SK-N-SH (cell line): ENCODE measurements at regions not wholly inside any gene's neighbourhood (a gene's known extent, or its start where the extent isn't known, plus 50 kb on each side); places are given as distances from the start of the nearest gene placed in this dataset.

Experiments
- CTCF ChIA-PET: fragments of 300-600, 350-600 bp; formaldehyde crosslinking; extraction: SDS; loops from one replicate; lab custom pipeline; 2021; lab: Yijun Ruan, JAX
- POLR2A ChIA-PET: fragments of 350-600 bp; sonication (Branson Sonifier 250); formaldehyde crosslinking; extraction: SDS; loops from one replicate; lab custom pipeline; 2020; ENCODE audit warnings: antibody characterized with exemption, inconsistent platforms; lab: Yijun Ruan, JAX
- DNase-seq: peaks from one replicate; pipeline ENCODE4 v3.0.0; 2012
- H2AFZ ChIP-seq: fragments of 200-600 bp; sonication (generic); 2 replicates; pipeline ENCODE4 v1.8.1; 2016; ENCODE audit warnings: antibody characterized with exemption, mild to moderate bottlenecking, low read depth
- H3F3A ChIP-seq: fragments of 200-600 bp; sonication (generic); replicated peaks from 2 replicates; pipeline ENCODE3; 2016; ENCODE audit warnings: antibody characterized with exemption, mild to moderate bottlenecking; ENCODE audit not compliant: insufficient read depth
- H3K27ac ChIP-seq, 2 experiments: fragments of 200-500 bp in 1 of 2; fragments of 200-600 bp in 1 of 2; sonication (Bioruptor generic) in 1 of 2; sonication (generic), shearing (Covaris generic) in 1 of 2; 2 replicates each; pipeline versions ENCODE4 v1.5.1 to v1.6.1; 2014 to 2016; ENCODE audit warnings: low read depth in 2 of 2, inconsistent platforms in 1 of 2, low read length in 1 of 2, mild to moderate bottlenecking in 1 of 2, mixed read lengths in 1 of 2
- H3K27me3 ChIP-seq: fragments of 200-600 bp; sonication (generic), shearing (Covaris generic); 2 replicates; pipeline ENCODE4 v1.6.1; 2016; ENCODE audit warnings: mixed run types; ENCODE audit not compliant: insufficient read depth
- H3K36me3 ChIP-seq, 2 experiments: fragments of 200-500 bp in 1 of 2; fragments of 200-600 bp in 1 of 2; sonication (Bioruptor generic) in 1 of 2; sonication (generic) in 1 of 2; replicated peaks in 1 of 2; 2 replicates each; pipeline versions ENCODE3 to v1.5.1; 2014 to 2016; ENCODE audit warnings: low read length in 1 of 2, mild to moderate bottlenecking in 1 of 2; ENCODE audit not compliant: insufficient read depth in 2 of 2, control insufficient read depth in 1 of 2
- H3K4me1 ChIP-seq, 2 experiments: fragments of 200-500 bp in 1 of 2; fragments of 200-600 bp in 1 of 2; sonication (Bioruptor generic) in 1 of 2; sonication (generic), shearing (Covaris generic) in 1 of 2; 2 replicates each; pipeline versions ENCODE4 v1.5.1 to v1.6.1; 2014 to 2016; ENCODE audit warnings: low read depth in 1 of 2, low read length in 1 of 2, mixed run types in 1 of 2; ENCODE audit not compliant: insufficient read depth in 2 of 2, control insufficient read depth in 1 of 2
- H3K4me2 ChIP-seq: fragments of 200-600 bp; sonication (generic), shearing (Covaris generic); 2 replicates; pipeline ENCODE4 v1.6.1; 2017; ENCODE audit warnings: mixed run types
- H3K4me3 ChIP-seq, 2 experiments: fragments of 200-500 bp in 1 of 2; fragments of 200-600 bp in 1 of 2; sonication (Bioruptor generic) in 1 of 2; sonication (generic), shearing (Covaris generic) in 1 of 2; 2 replicates each; pipeline versions ENCODE4 v1.5.1 to v1.8.1; 2014 to 2016; ENCODE audit warnings: low read depth in 2 of 2, inconsistent platforms in 1 of 2, low read length in 1 of 2, mild to moderate bottlenecking in 1 of 2, mixed read lengths in 1 of 2, moderate library complexity in 1 of 2
- H3K79me2 ChIP-seq: fragments of 200-600 bp; sonication (generic); 2 replicates; pipeline ENCODE4 v1.8.1; 2017; ENCODE audit warnings: mild to moderate bottlenecking; ENCODE audit not compliant: insufficient read depth
- H3K9ac ChIP-seq: fragments of 200-600 bp; sonication (generic); 2 replicates; pipeline ENCODE4 v1.6.1; 2017; ENCODE audit warnings: mixed run types
- H3K9me2 ChIP-seq: fragments of 200-600 bp; sonication (generic); 2 replicates; pipeline ENCODE4 v1.6.1; 2017; ENCODE audit warnings: mixed run types
- H3K9me3 ChIP-seq: fragments of 200-600 bp; sonication (generic); 2 replicates; pipeline ENCODE4 v1.6.1; 2017; ENCODE audit warnings: mixed run types, mild to moderate bottlenecking, moderate library complexity
- H4K20me1 ChIP-seq: fragments of 200-600 bp; sonication (generic); 2 replicates; pipeline ENCODE4 v1.6.1; 2017; ENCODE audit warnings: mild to moderate bottlenecking, mixed run types; ENCODE audit not compliant: insufficient read depth
- CHD2 ChIP-seq: fragments of 150-350 bp; IDR thresholded peaks from 2 replicates; pipeline ENCODE4 v1.6.1; 2018; ENCODE audit warnings: low read length; ENCODE audit not compliant: partially characterized antibody
- ELF1 ChIP-seq: IDR thresholded peaks from 2 replicates; pipeline ENCODE4 v1.4.0; 2012
- FOXJ3 ChIP-seq: sonication (generic); formaldehyde crosslinking; IDR thresholded peaks from 2 replicates; pipeline ENCODE4 v1.5.1; 2020; ENCODE audit warnings: mild to moderate bottlenecking, missing genetic modification reagents
- GABPA ChIP-seq: IDR thresholded peaks from 2 replicates; pipeline ENCODE4 v1.4.0; 2012; ENCODE audit warnings: low read depth, mild to moderate bottlenecking
- GATA2 ChIP-seq: sonication (generic); formaldehyde crosslinking; IDR thresholded peaks from 2 replicates; pipeline ENCODE4 v1.5.0; 2020; ENCODE audit warnings: mild to moderate bottlenecking, missing genetic modification reagents
- MEF2A ChIP-seq: IDR thresholded peaks from 2 replicates; pipeline ENCODE4 v1.4.0; 2012; ENCODE audit warnings: low read depth, borderline replicate concordance
- RCOR1 ChIP-seq: fragments of 150-350 bp; IDR thresholded peaks from 2 replicates; pipeline ENCODE4 v1.6.1; 2017; ENCODE audit warnings: antibody characterized with exemption, low read length
- REST ChIP-seq: IDR thresholded peaks from 2 replicates; pipeline ENCODE4 v1.6.1; 2012; ENCODE audit warnings: mild to moderate bottlenecking, low read depth, low read length, moderate library complexity
- SMC3 ChIP-seq: IDR thresholded peaks from 2 replicates; pipeline ENCODE4 v1.6.1; 2012; ENCODE audit warnings: low read depth, low read length, improper control_type of control experiment
- TCF12 ChIP-seq: IDR thresholded peaks from 2 replicates; pipeline ENCODE4 v1.4.0; 2012
- USF1 ChIP-seq: IDR thresholded peaks from 2 replicates; pipeline ENCODE4 v1.4.0; 2012; ENCODE audit warnings: low read depth, borderline replicate concordance
- USF2 ChIP-seq: fragments of 150-350 bp; IDR thresholded peaks from 2 replicates; pipeline ENCODE4 v1.6.1; 2017; ENCODE audit warnings: antibody characterized with exemption, low read length, low read depth, borderline replicate concordance
- WGBS: methylation state at CpG from one replicate; pipeline ENCODE4 v1.1.6; 2017; ENCODE audit warnings: low lambda C conversion rate; 5-methylcytosine and 5-hydroxymethylcytosine counted together
- TF ChIP-seq, protein P1 (sequence below): IDR thresholded peaks from 2 replicates; pipeline ENCODE4 v1.4.0; 2012; ENCODE audit warnings: low read depth

- TF ChIP-seq REST (no peak), RCOR1 (no peak), CHD2 (no peak)
These were observed 450.4 kb downstream of the BRD1 start (continued) for GRCh38 chr22:49377306-49377705.

DNA sequence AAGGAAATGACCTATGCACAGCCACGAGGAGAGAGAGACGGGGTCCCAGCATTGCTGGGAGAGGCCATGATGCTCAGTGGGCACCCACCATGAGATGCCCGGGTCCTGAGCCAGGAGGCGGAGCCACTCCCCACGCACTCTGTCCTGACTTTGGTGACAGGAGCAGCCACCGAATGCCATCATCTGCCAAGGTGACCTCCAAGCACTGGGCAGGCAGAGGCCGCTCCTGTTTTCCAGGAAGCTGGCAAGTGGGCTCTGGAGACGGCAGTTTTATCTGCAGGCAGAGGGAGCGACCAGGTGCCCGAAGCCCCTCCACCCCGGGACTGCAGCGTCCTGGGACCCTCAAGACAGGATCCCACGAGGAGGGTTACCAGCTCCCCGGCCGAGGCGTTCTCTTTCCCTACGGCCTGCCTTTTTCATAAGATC lies 453.9 kb downstream of the BRD1 start:
- Histone ChIP-seq H3K27me3 (peaks cover 7% of the 10 kb centered on the region; the same call in 1 of the 2 replicates), H3K79me2 (no peaks in the 10 kb centered on the region), H3K4me3 (no peak overlapping the region), H2AFZ (no peak overlapping the region), H3K9me2 (no peaks in the 10 kb centered on the region), H3K9ac (no peak overlapping the region), H3K4me2 (no peak overlapping the region), H3K4me1 (peaks cover 0 to 3% of the 10 kb centered on the region in 2 experiments; a peak in 1 of 4 replicates), H3K27ac (no peak overlapping the region), H3K9me3 (no peaks in the 10 kb centered on the region), H4K20me1 (no peaks in the 10 kb centered on the region), H3F3A (no peaks in the 10 kb centered on the region), H3K36me3 (no peaks in the 10 kb centered on the region)
- ChIA-PET CTCF (no interaction called here), POLR2A (no interaction called here)
- WGBS, result 39% methylated on average over 12 of the region's 17 CpGs
- no peak for DNase-seq
- TF ChIP-seq, protein P1, sequence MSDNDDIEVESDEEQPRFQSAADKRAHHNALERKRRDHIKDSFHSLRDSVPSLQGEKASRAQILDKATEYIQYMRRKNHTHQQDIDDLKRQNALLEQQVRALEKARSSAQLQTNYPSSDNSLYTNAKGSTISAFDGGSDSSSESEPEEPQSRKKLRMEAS, result no peak
- TF ChIP-seq MEF2A, result no peak
- TF ChIP-seq TCF12, result no peak
- TF ChIP-seq USF1, result no peak
- TF ChIP-seq USF2, result no peak
- TF ChIP-seq ELF1, result no peak

GRCh38 chr22:49373289-49373666 lies 454.4 kb downstream of the BRD1 start:
- no peak overlapping the region for H3K9ac ChIP-seq
- H3K4me3 ChIP-seq, result no peak overlapping the region
- no peaks in the 10 kb centered on the region for H3K9me3 ChIP-seq
- no peak overlapping the region for H2AFZ ChIP-seq
- ChIA-PET POLR2A (no interaction called here), CTCF (no interaction called here)
- TF ChIP-seq GATA2 (CRISPR knock-in tag) (no peak), GABPA (no peak), TCF12 (no peak), FOXJ3 (CRISPR knock-in tag) (no peak), SMC3 (no peak), USF1 (no peak), USF2 (no peak), CHD2 (no peak), MEF2A (no peak)
- H3K27me3 ChIP-seq, result peaks cover 7% of the 10 kb centered on the region; the same call in 1 of the 2 replicates
- DNase-seq, result no peak
- H3K36me3 ChIP-seq, result no peaks in the 10 kb centered on the region
- H3F3A ChIP-seq, result no peaks in the 10 kb centered on the region
- peaks cover 0 to 6% of the 10 kb centered on the region in 2 experiments; a peak in 1 of 4 replicates for H3K4me1 ChIP-seq
- no peaks in the 10 kb centered on the region for H4K20me1 ChIP-seq
- 30% methylated on average over 6 of the region's 6 CpGs for WGBS
- no peaks in the 10 kb centered on the region for H3K9me2 ChIP-seq
- H3K27ac ChIP-seq, result no peak overlapping the region; a peak in 1 of 4 replicates
- no peaks in the 10 kb centered on the region for H3K79me2 ChIP-seq
- H3K4me2 ChIP-seq, result no peak overlapping the region
